ENCODE measurements at regions not wholly inside any gene's neighbourhood (a gene's known extent, or its start where the extent isn't known, plus 50 kb on each side); places are given as distances from the start of the nearest gene placed in this dataset.

- no peak for TF ChIP-seq CTCF (IDR thresholded peaks at IDR 0.05; ENCODE audit: low read depth, low read length)
- no peak overlapping the region for H3K4me3 ChIP-seq (ENCODE audit: low read depth, low read length)
These were observed 69.2 kb downstream of the INHBA start for GRCh38 chr7:41633690-41634089.

GRCh38 chr7:41630741-41631140 is 72.1 kb downstream of the INHBA start:
- no peak overlapping the region for H3K4me3 ChIP-seq (ENCODE audit: low read depth, low read length)
- no peak for TF ChIP-seq CTCF (IDR thresholded peaks at IDR 0.05; ENCODE audit: low read depth, low read length)

- no peak for TF ChIP-seq CTCF (IDR thresholded peaks at IDR 0.05; ENCODE audit: low read depth, low read length)
- H3K4me3 ChIP-seq (ENCODE audit: low read depth, low read length): no peak overlapping the region
These were observed 73.2 kb downstream of the INHBA start for GRCh38 chr7:41629711-41630111.

GRCh38 chr7:41628901-41629300 is 74.0 kb downstream of the INHBA start:
- TF ChIP-seq CTCF (IDR thresholded peaks at IDR 0.05; ENCODE audit: low read depth, low read length): no peak
- no peak overlapping the region for H3K4me3 ChIP-seq (ENCODE audit: low read depth, low read length)

GRCh38 chr7:41627645-41628298 is 75.1 kb downstream of the INHBA start:
- H3K4me3 ChIP-seq (ENCODE audit: low read depth, low read length): no peak overlapping the region

GRCh38 chr7:41624818-41625217 is 78.1 kb downstream of the INHBA start:
- TF ChIP-seq CTCF (IDR thresholded peaks at IDR 0.05; ENCODE audit: low read depth, low read length): no peak

More at GRCh38 chr7:41627645-41628298, 75.1 kb downstream of the INHBA start:
- TF ChIP-seq CTCF (IDR thresholded peaks at IDR 0.05; ENCODE audit: low read depth, low read length): no peak

GRCh38 chr7:41621953-41622831 is 80.7 kb downstream of the INHBA start:
- TF ChIP-seq CTCF (IDR thresholded peaks at IDR 0.05; ENCODE audit: low read depth, low read length): no peak

More at GRCh38 chr7:41624818-41625217, 78.1 kb downstream of the INHBA start:
- no peak overlapping the region for H3K4me3 ChIP-seq (ENCODE audit: low read depth, low read length)

More at GRCh38 chr7:41621953-41622831, 80.7 kb downstream of the INHBA start:
- no peak overlapping the region for H3K4me3 ChIP-seq (ENCODE audit: low read depth, low read length)

Measured in WI38 (cell line).